OCI-LY7 (cell line): ENCODE measurements at regions not wholly inside any gene's neighbourhood (a gene's known extent, or its start where the extent isn't known, plus 50 kb on each side); places are given as distances from the start of the nearest gene placed in this dataset.

Experiments used
- CTCF ChIP-seq: fragments of 200-600 bp; sonication (generic); conservative IDR thresholded peaks from 2 replicates; pipeline ENCODE4 v1.5.1; 2014; ENCODE audit warnings: mild to moderate bottlenecking, antibody characterized with exemption, low read length, moderate library complexity, mixed read lengths
- EZH2phosphoT487 ChIP-seq: fragments of 200-600 bp; sonication (generic); IDR thresholded peaks from 2 replicates; pipeline ENCODE4 v1.6.1; 2018; ENCODE audit warnings: low read depth, borderline replicate concordance, mild to moderate bottlenecking, mixed run types, antibody characterized with exemption, low read length, moderate library complexity, mixed read lengths

GRCh38 chr20:51169813-51170212, 146.9 kb upstream of the KCNG1 start:
- no peak for TF ChIP-seq CTCF
- no peak for TF ChIP-seq EZH2phosphoT487
